Stomach (tissue), 4 donors: ENCODE measurements at regions not wholly inside any gene's neighbourhood (a gene's known extent, or its start where the extent isn't known, plus 50 kb on each side); places are given as distances from the start of the nearest gene placed in this dataset.

ENCODE experiments used
- CTCF ChIP-seq, 7 experiments: fragments of 450-650 bp in 4 of 7; fragments of 200-600 bp in 3 of 7; sonication (generic) in 3 of 7; IDR thresholded peaks; one replicate each; pipeline ENCODE4 v1.5.1; 2016 to 2019; ENCODE audit warnings: antibody characterized with exemption in 7 of 7, control low read depth in 2 of 7, mild to moderate bottlenecking in 1 of 7
- EP300 ChIP-seq: sonication (generic); formaldehyde crosslinking; IDR thresholded peaks from one replicate; pipeline ENCODE4 v1.6.1; 2017; ENCODE audit warnings: antibody characterized with exemption
- POLR2A ChIP-seq, 4 donors: fragments of 450-650 bp; IDR thresholded peaks; one replicate each; pipeline ENCODE4 v1.6.1; 2016; ENCODE audit warnings: antibody characterized with exemption in 4 of 4, control low read depth in 2 of 4, mild to moderate bottlenecking in 1 of 4, moderate library complexity in 1 of 4
- POLR2AphosphoS5 ChIP-seq, 3 donors: sonication (generic); formaldehyde crosslinking; IDR thresholded peaks; one replicate each; pipeline ENCODE4 v1.6.1; 2016; ENCODE audit warnings: antibody characterized with exemption in 3 of 3

DNA sequence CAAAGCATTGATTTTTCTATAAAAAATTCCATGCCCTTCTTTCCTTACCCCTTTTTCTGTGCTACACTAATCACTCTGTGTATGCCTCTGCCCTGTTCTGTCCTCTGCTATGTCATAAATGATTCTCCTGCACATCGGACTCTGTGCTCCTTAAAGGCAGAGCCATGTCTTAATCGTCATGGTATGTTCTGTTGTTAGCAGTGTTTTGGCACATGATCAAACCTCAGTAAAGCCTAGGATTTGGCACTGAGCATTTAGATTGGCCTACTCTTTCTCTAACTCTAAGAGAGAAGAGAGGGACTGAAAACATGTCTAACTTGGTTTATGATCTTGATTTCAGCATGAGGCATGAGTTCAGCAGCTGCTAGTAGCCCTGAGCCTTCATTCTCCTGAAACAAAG, 266.9 kb downstream of the AASDHPPT start:
- TF ChIP-seq POLR2A (IDR thresholded peaks at IDR 0.05) (no peak), CTCF (IDR thresholded peaks at IDR 0.05) (no peak), EP300 (no peak), POLR2AphosphoS5 (IDR thresholded peaks at IDR 0.05) (no peak)
